ENCODE measurements at regions not wholly inside any gene's neighbourhood (a gene's known extent, or its start where the extent isn't known, plus 50 kb on each side); places are given as distances from the start of the nearest gene placed in this dataset.

GRCh38 chr6:68372991-68373390 is 262.1 kb upstream of the ADGRB3 start:
- no peaks in the 10 kb centered on the region for H3K27me3 ChIP-seq (ENCODE audit: insufficient read depth, low read depth, severe bottlenecking)
- no peak for TF ChIP-seq CTCF (IDR thresholded peaks at IDR 0.05; ENCODE audit: low read depth, low read length)
- no peaks in the 10 kb centered on the region for H3K9me3 ChIP-seq (ENCODE audit: severe bottlenecking)
- H3K36me3 ChIP-seq: no peaks in the 10 kb centered on the region
- no peak overlapping the region for H3K4me3 ChIP-seq (ENCODE audit: low read depth, low read length)
- no peak for DNase-seq
- H3K27ac ChIP-seq: no peak overlapping the region

GRCh38 chr6:68368845-68369244 is 266.2 kb upstream of the ADGRB3 start:
- Histone ChIP-seq H3K36me3 (no peaks in the 10 kb centered on the region), H3K27me3 (ENCODE audit: insufficient read depth, low read depth, severe bottlenecking) (no peaks in the 10 kb centered on the region), H3K27ac (no peak overlapping the region), H3K4me3 (ENCODE audit: low read depth, low read length) (no peak overlapping the region), H3K9me3 (ENCODE audit: severe bottlenecking) (no peaks in the 10 kb centered on the region)
- DNase-seq: no peak
- TF ChIP-seq CTCF (IDR thresholded peaks at IDR 0.05; ENCODE audit: low read depth, low read length): no peak

GRCh38 chr6:68364271-68364805 is 270.7 kb upstream of the ADGRB3 start:
- no peak overlapping the region for H3K27ac ChIP-seq
- H3K9me3 ChIP-seq (ENCODE audit: severe bottlenecking): no peaks in the 10 kb centered on the region
- no peak overlapping the region for H3K4me3 ChIP-seq (ENCODE audit: low read depth, low read length)
- TF ChIP-seq CTCF (IDR thresholded peaks at IDR 0.05; ENCODE audit: low read depth, low read length): no peak
- no peak for DNase-seq
- H3K27me3 ChIP-seq (ENCODE audit: insufficient read depth, low read depth, severe bottlenecking): no peaks in the 10 kb centered on the region
- H3K36me3 ChIP-seq: no peaks in the 10 kb centered on the region

GRCh38 chr6:68343901-68344300 is 291.2 kb upstream of the ADGRB3 start:
- TF ChIP-seq CTCF (IDR thresholded peaks at IDR 0.05; ENCODE audit: low read depth, low read length): peak; percentile 73
- H3K27ac ChIP-seq: no peak overlapping the region
- H3K36me3 ChIP-seq: no peaks in the 10 kb centered on the region
- DNase-seq: peak; percentile 73
- H3K27me3 ChIP-seq (ENCODE audit: insufficient read depth, low read depth, severe bottlenecking): no peaks in the 10 kb centered on the region
- H3K4me3 ChIP-seq (ENCODE audit: low read depth, low read length): no peak overlapping the region
- H3K9me3 ChIP-seq (ENCODE audit: severe bottlenecking): no peaks in the 10 kb centered on the region

GRCh38 chr6:68342286-68342685 is 292.8 kb upstream of the ADGRB3 start:
- H3K9me3 ChIP-seq (ENCODE audit: severe bottlenecking): no peaks in the 10 kb centered on the region
- DNase-seq: no peak
- no peaks in the 10 kb centered on the region for H3K36me3 ChIP-seq
- TF ChIP-seq CTCF (IDR thresholded peaks at IDR 0.05; ENCODE audit: low read depth, low read length): no peak
- H3K4me3 ChIP-seq (ENCODE audit: low read depth, low read length): no peak overlapping the region
- no peaks in the 10 kb centered on the region for H3K27me3 ChIP-seq (ENCODE audit: insufficient read depth, low read depth, severe bottlenecking)
- H3K27ac ChIP-seq: no peak overlapping the region

GRCh38 chr6:68339488-68340131 is 295.5 kb upstream of the ADGRB3 start:
- DNase-seq: no peak
- H3K9me3 ChIP-seq (ENCODE audit: severe bottlenecking): no peaks in the 10 kb centered on the region
- TF ChIP-seq CTCF (IDR thresholded peaks at IDR 0.05; ENCODE audit: low read depth, low read length): no peak

More at GRCh38 chr6:68339488-68340131, 295.5 kb upstream of the ADGRB3 start:
- Histone ChIP-seq H3K36me3 (no peaks in the 10 kb centered on the region), H3K27me3 (ENCODE audit: insufficient read depth, low read depth, severe bottlenecking) (no peaks in the 10 kb centered on the region), H3K27ac (no peak overlapping the region), H3K4me3 (ENCODE audit: low read depth, low read length) (no peak overlapping the region)
